ENCODE measurements at regions not wholly inside any gene's neighbourhood (a gene's known extent, or its start where the extent isn't known, plus 50 kb on each side); places are given as distances from the start of the nearest gene placed in this dataset.

GRCh38 chr5:38099205-38100168 lies 158.9 kb upstream of the EGFLAM start:
- DNase-seq (ENCODE audit: low spot score): no peak

DNA sequence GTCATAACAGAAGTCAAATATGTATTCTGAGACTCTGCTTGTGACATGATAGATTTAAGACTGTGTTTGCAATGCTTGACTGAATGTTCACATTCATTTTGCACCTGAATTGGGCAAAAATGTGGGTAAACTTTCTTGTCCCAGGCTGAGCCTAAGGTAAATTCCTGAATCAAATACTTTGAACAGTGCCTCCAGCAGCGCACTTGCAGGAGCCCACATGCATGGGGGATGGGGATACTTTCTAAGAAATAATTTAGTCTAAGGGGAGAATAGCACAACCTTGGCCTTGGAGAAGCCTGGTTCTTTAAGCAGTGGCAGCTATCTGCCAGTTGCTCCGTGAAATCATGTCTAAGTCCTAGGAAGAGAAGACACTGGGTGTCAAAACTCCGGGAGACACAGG lies 163.5 kb upstream of the EGFLAM start:
- no peak for DNase-seq (ENCODE audit: low spot score)

DNA sequence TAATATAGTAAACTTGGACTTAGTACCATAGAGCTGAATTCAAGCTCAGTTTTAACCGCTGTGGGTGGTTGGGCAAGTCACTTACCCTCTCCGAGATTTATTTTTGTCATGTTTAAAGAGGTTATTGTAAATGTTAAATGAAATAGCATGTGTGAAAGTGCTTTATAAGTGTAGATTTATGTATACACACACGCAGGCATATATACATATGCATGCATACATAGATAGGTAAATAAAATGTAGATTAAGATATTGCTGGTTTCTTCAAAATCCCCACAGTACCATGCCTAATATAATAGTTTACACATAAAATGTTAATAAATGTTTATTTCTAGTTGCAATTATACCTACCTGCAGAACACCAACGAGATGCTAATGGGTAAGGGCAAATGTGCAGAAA lies 164.5 kb upstream of the EGFLAM start:
- DNase-seq (ENCODE audit: low spot score): no peak

- DNase-seq (ENCODE audit: low spot score): no peak
These were observed 171.6 kb upstream of the EGFLAM start for GRCh38 chr5:38086777-38087176.

DNA sequence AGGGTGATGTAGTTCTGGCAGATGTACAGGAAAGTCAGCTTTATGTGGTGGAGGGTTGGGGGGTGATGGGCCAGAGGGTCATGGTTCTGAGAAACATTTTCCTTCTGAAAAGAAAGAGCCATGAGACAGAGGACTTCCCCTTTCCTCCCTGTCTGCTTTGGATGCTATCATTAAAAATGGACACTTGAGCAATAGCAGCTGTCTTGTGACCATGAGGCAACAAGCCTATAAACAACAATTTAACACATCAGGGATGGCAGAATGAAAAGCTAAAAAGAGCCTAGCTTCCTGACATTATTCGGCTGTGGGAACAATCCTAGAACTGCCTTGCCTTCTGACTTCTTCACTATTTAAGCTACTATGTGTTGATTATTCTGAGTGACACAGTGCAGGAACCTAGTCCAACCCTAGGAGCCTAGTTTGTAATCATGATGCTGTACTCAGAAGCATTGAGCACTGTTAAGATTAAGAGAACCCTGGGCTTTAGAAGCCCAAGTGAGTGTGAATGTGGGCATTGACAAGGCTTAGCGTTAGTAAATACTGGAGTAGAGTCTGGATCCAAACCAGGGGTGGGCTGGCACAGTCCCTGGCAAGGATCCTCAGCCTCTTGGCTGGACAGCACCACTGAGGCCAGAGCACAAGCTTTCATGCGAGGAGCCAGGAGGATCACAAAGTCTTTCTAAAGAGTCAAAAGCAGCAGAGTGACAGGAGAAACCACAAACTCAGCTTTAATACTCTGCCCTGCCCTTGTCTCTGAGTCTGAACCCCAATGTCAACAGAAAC lies 178.5 kb upstream of the EGFLAM start:
- DNase-seq (ENCODE audit: low spot score): no peak

DNA sequence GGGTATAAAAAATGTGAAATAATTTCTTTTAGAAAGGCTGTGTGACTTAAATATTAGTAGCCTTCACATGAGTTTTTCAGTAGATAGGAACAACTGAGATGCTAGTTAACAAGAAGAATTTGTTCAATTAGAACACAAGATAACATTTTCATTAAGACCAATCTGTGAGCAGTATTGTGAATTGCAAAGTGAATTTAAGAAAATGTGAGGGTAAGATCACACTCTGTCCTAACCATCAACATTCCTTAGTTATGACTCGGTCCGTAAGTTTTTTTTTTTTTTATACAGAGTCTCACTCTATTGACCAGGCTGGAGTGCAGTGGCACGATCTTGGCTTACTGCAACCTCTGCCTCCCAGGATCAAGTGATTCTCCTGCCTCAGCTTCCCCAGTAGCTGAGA lies 180.2 kb upstream of the EGFLAM start:
- DNase-seq (ENCODE audit: low spot score): no peak

GRCh38 chr5:38077652-38078051 lies 180.7 kb upstream of the EGFLAM start:
- no peak for DNase-seq (ENCODE audit: low spot score)

DNA sequence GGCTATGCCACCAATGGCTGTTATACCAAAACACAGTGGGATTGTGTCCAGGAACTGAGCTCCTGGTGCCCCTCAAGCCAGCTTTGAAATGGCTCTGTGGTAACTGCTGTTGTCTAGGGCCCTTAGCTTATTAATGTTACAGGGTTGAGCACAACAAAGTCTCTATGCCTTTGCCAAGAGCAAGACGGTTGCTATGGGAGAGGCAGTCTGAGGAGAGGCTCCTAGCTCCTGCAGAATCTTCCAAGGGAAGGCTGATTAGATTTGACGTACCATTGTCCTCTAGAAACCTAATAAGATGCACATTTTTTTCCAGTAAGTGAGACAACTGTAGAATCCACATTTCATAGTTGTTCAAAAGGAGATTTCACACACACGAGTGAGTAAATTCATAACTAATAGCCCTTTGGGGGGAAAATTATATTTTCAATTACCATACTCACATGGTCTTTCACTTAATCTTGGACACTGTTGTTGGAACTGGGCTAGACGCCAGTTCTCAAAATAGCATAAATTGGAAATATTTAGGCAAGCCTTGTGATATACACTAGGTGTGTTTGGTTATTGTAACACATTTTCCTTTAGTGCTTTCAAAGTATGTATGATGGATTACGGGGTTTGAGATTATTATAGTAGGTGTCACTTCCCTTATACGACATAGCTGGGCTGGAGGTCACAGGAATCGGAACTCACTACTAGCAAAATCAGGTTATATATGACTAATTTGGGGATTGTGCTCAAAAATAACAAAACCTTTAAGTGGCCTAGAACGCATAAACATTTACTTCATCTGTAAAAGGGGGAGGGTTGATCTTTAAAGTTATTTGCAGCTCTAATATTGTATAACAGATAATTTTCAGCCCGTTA lies 186.3 kb upstream of the EGFLAM start:
- DNase-seq (ENCODE audit: low spot score): no peak

DNA sequence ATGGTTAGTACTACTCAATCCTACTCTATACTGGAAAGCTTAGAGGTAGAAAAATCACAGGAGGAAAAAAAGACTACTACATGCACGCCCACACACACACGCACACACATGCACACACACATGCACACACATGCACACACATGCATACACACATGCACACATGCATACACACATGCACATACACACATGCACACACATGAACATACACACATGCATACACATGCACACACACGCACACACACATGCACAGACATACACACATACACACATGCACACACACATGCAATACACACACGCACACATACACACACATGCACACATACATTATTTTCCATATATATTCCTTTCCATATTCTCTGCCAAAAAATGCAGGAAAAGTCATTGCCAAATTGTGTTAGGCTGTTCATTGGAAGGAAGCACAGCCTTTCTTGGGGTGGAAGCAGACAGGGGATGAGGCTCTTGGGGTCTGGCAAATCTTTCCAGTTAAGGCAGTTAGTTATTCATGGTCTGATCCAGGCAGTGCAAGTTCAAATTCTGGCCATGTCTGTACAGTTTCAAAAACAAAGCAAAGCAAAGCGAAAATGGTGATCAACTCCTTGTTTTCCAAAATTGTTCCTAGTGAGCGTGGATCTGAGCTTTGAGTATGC lies 187.9 kb upstream of the EGFLAM start:
- no peak for DNase-seq (ENCODE audit: low spot score)

- DNase-seq (ENCODE audit: low spot score): no peak
These were observed 189.0 kb upstream of the EGFLAM start for GRCh38 chr5:38069360-38069759.

GRCh38 chr5:38060354-38060753 lies 198.0 kb upstream of the EGFLAM start:
- no peak for DNase-seq (ENCODE audit: low spot score)

DNA sequence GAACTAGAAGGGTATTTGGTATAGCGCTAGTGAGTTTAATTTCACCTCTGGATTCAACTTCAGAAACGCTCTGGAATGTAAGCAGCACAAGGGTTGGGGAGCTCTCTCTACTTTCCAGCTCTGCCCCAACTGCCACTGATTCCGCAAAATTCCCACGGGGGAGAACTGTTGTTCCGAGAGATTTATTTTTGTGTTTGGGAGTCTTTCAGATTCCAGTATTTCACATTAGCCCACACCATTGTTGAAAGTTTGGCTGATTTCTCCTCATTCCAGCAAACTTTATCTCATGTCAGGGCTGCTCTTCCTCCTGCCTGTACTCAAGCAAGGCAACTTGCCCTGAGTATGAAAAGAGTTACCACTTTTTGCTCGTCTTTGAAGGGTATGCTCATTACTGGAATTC lies 198.5 kb upstream of the EGFLAM start:
- no peak for DNase-seq (ENCODE audit: low spot score)

DNA sequence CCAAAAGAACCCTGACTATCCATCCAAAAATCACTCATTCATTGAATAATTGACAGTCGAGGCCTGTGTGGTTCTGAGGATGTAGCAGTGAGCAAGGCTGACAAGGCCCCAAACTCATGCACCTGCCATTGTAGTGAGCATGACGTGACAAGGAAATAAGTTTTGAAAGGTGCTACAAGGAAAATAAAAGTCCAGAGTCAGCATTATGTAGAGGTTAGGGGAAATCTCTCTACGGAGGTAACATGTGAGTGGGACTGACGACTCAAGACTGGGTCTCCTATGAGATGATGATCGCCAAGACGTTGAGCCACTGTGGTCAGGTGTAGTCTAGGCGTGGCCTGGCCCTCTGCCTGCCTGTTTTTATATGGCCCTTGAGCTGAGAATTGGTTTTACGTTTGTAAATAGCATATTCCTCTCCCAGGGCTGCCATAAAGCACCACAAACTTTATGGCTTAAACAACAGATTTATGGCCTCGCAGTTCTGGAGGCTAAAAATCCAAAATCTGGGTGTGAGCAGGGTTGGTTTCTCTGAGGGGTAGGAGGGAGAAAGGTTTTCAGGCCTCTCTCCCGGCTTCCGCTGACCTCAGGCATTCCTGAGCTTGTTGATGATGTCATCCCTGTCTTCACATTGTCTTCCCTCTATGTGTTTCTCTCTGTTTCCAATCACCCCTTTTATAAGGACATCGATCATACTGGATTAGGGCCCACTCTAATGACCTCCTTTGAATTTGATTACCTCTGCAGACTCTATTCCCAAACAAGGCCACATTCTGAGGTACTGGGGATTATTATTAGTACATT lies 206.4 kb upstream of the EGFLAM start:
- no peak for DNase-seq (ENCODE audit: low spot score)

GRCh38 chr5:38048400-38048799 lies 208.6 kb upstream of the GDNF start:
- no peak for DNase-seq (ENCODE audit: low spot score)

GRCh38 chr5:38046103-38046502 lies 206.3 kb upstream of the GDNF start:
- no peak for DNase-seq (ENCODE audit: low spot score)

DNA sequence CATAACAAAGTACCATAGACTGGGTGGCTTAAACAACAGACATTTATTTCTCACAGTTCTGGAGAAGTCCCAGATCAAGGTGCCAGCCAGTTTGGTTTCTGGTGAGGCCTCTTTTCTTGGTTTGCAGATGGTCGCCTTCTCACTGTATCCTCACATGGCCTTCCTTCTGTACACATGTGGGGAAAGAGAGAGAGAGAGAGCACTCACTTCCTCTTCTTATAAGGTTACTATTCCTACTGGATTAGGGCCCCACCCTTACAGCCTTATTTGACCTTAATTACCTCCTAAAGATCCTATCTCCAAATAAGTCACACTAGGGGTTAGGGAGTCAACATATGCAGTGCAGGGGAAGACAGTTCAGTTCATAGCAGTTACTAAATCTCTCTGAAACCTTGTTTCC lies 205.6 kb upstream of the GDNF start:
- no peak for DNase-seq (ENCODE audit: low spot score)

GRCh38 chr5:38039826-38040225 lies 200.0 kb upstream of the GDNF start:
- no peak for DNase-seq (ENCODE audit: low spot score)

- DNase-seq (ENCODE audit: low spot score): no peak
These were observed 199.2 kb upstream of the GDNF start for GRCh38 chr5:38039091-38039490.

DNA sequence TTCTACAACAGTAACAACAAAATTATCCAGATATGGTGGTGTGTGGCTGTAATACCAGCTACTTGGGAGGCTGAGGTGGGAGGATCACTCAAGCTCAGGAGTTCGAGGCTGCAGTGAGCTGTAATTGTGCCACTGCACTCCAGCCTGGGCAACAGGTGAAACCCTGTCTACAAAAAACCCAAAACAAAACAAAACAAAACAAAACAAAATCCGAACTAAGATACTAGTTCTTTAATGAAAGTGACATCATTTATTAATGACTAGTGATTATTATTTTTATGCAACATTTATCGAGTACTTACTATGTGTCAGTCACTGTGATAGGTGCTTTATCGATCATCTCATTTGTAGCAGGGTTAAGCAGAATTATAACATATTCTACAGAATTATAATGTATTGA lies 196.9 kb upstream of the GDNF start:
- DNase-seq (ENCODE audit: low spot score): no peak

DNA sequence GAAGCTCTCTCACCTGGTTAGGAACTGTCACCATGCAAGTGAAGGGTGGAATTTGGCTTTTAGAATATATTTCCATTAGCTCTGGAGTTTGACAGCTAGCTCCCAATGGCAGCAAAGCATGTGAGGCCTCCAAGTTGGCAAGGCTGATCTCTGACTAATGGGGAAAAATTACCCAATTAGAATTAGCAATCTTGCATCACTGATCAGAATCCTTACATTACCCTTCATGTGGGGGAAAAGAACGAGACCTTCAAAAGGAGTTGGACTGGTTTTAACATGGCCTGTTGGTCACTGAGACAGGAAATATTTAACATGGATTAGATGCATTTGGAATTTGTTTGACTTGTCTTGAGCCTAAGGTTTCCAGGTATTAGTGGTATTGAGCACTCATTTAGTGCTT lies 192.3 kb upstream of the GDNF start:
- DNase-seq (ENCODE audit: low spot score): no peak

DNA sequence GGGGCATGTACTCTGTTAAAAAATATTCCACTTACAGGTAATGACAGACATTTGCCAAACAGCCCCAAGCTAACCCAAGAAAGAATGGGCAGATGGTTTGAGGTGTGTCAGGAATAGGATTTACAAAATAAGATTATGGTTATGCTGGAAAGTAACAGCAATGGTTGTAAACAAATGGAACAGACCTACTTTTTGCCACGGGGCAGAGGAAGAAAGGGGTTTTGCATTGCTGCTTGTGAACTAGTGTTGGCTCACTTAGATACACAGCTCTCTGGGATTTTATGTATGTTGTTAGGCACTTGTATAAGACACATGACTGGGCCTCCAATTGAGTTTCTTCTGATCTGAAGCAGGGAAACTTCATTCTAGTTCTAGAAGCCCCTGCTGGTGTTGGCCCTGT lies 191.5 kb upstream of the GDNF start:
- DNase-seq (ENCODE audit: low spot score): no peak

Data from activated CD4-positive, alpha-beta T cell treated with anti-CD3 and anti-CD28 coated beads, Interleukin-2, Interleukin-4, amounts not matched to agents 100 ng/mL and 50 ng/mL, durations not matched to agents 16 hours and 8 hours (primary cell).